Neuronal stem cell (in vitro differentiated cells): ENCODE measurements at regions not wholly inside any gene's neighbourhood (a gene's known extent, or its start where the extent isn't known, plus 50 kb on each side); places are given as distances from the start of the nearest gene placed in this dataset.

Source experiments
- DNase-seq: peaks from one replicate; pipeline ENCODE4 v3.0.0-alpha.2; 2013; ENCODE audit warnings: low spot score
- H2AFZ ChIP-seq: one replicate; pipeline ENCODE4 v1.6.1; 2013; ENCODE audit warnings: mild to moderate bottlenecking, low read length, inconsistent platforms
- H2AK5ac ChIP-seq: 2 replicates; pipeline ENCODE4 v1.6.1; 2013; ENCODE audit warnings: low read depth, mild to moderate bottlenecking, inconsistent platforms, low read length, moderate library complexity, mixed read lengths
- H2BK120ac ChIP-seq: 2 replicates; pipeline ENCODE4 v1.6.1; 2013; ENCODE audit warnings: low read depth, mild to moderate bottlenecking, inconsistent platforms, low read length, moderate library complexity, mixed read lengths
- H2BK12ac ChIP-seq: one replicate; pipeline ENCODE4 v1.6.1; 2013; ENCODE audit warnings: low read length, inconsistent platforms
- H2BK15ac ChIP-seq: 2 replicates; pipeline ENCODE4 v1.6.1; 2013; ENCODE audit warnings: mild to moderate bottlenecking, low read length, inconsistent platforms, mixed read lengths
- H2BK5ac ChIP-seq: one replicate; pipeline ENCODE4 v1.6.1; 2013; ENCODE audit warnings: inconsistent platforms, mild to moderate bottlenecking, low read length, moderate library complexity
- H3K14ac ChIP-seq: one replicate; pipeline ENCODE4 v1.6.1; 2013; ENCODE audit warnings: low read length, inconsistent platforms
- H3K18ac ChIP-seq: 2 replicates; pipeline ENCODE4 v1.6.1; 2013; ENCODE audit warnings: low read length, inconsistent platforms
- H3K23ac ChIP-seq: 2 replicates; pipeline ENCODE4 v1.6.1; 2013; ENCODE audit warnings: low read depth, mild to moderate bottlenecking, mixed read lengths, low read length, inconsistent platforms; ENCODE audit not compliant: poor library complexity
- H3K27ac ChIP-seq: replicated peaks from 3 replicates; pipeline ENCODE4 v1.5.1; 2013; ENCODE audit warnings: low read length, inconsistent platforms
- H3K27me3 ChIP-seq, 3 experiments: 2 replicates each; pipeline ENCODE4 v1.6.1; 2013; ENCODE audit warnings: low read length in 3 of 3, mild to moderate bottlenecking in 2 of 3, inconsistent platforms in 1 of 3, low read depth in 1 of 3, mixed read lengths in 1 of 3, moderate library complexity in 1 of 3; ENCODE audit not compliant: control insufficient read depth in 3 of 3, insufficient read depth in 3 of 3
- H3K36me3 ChIP-seq, 2 donors: replicated peaks in 1 of 2; 2 replicates each; pipeline ENCODE4 v1.6.1; 2013; ENCODE audit warnings: low read length in 2 of 2; ENCODE audit not compliant: control insufficient read depth in 2 of 2, insufficient read depth in 2 of 2
- H3K4ac ChIP-seq: 2 replicates; pipeline ENCODE4 v1.6.1; 2013; ENCODE audit warnings: inconsistent platforms, mild to moderate bottlenecking, low read length, moderate library complexity
- H3K4me1 ChIP-seq, 2 donors: 1 replicate in 1 of 2; 2 replicates in 1 of 2; pipeline ENCODE4 v1.6.1; 2013; ENCODE audit warnings: low read length in 2 of 2, low read depth in 1 of 2; ENCODE audit not compliant: control insufficient read depth in 2 of 2, insufficient read depth in 1 of 2
- H3K4me2 ChIP-seq: one replicate; pipeline ENCODE4 v1.6.1; 2013; ENCODE audit warnings: mild to moderate bottlenecking, low read length, inconsistent platforms; ENCODE audit not compliant: insufficient read depth, poor library complexity, severe bottlenecking
- H3K4me3 ChIP-seq, 2 donors: 2 replicates each; pipeline ENCODE4 v1.5.1; 2013; ENCODE audit warnings: low read length in 2 of 2, mild to moderate bottlenecking in 2 of 2, inconsistent platforms in 1 of 2, moderate library complexity in 1 of 2
- H3K79me1 ChIP-seq: one replicate; pipeline ENCODE4 v1.6.1; 2013; ENCODE audit warnings: low read depth, mild to moderate bottlenecking, inconsistent platforms, low read length, moderate library complexity
- H3K9ac ChIP-seq: one replicate; pipeline ENCODE4 v1.6.1; 2013; ENCODE audit warnings: mild to moderate bottlenecking, low read depth, low read length, inconsistent platforms; ENCODE audit not compliant: poor library complexity
- H3K9me3 ChIP-seq, 2 donors: replicated peaks in 1 of 2; 2 replicates each; pipeline versions ENCODE3 to v1.6.1; 2013; ENCODE audit warnings: low read length in 2 of 2, mild to moderate bottlenecking in 2 of 2, inconsistent platforms in 1 of 2, low read depth in 1 of 2, mixed read lengths in 1 of 2, moderate library complexity in 1 of 2; ENCODE audit not compliant: control insufficient read depth in 2 of 2, insufficient read depth in 1 of 2
- H4K8ac ChIP-seq: one replicate; pipeline ENCODE4 v1.6.1; 2013; ENCODE audit warnings: low read depth, mild to moderate bottlenecking, inconsistent platforms, low read length, moderate library complexity
- H4K91ac ChIP-seq: one replicate; pipeline ENCODE4 v1.6.1; 2013; ENCODE audit warnings: low read length, low read depth, mild to moderate bottlenecking, inconsistent platforms; ENCODE audit not compliant: poor library complexity
- WGBS, 2 donors: extraction: QIAGEN DNeasy Blood & Tissue Kit; methylation state at CpG; one replicate each; pipeline ENCODE4 v1.1.7; 2013; ENCODE audit warnings: missing lambda C conversion rate in 2 of 2, mixed read lengths in 1 of 2; ENCODE audit not compliant: insufficient read length in 2 of 2, insufficient replicate concordance in 1 of 2; ENCODE audit errors: extremely low coverage in 2 of 2; 5-methylcytosine and 5-hydroxymethylcytosine counted together

GRCh38 chr10:81036257-81036656 is 498.6 kb downstream of the SH2D4B start:
- Histone ChIP-seq H3K4me2 (no peak overlapping the region), H3K36me3 (no peaks in the 10 kb centered on the region), H2AK5ac (no peak overlapping the region), H3K79me1 (no peaks in the 10 kb centered on the region), H3K4me1 (no peaks in the 10 kb centered on the region), H3K18ac (no peak overlapping the region), H2BK120ac (no peak overlapping the region), H4K91ac (no peak overlapping the region), H3K27me3 (no peaks in the 10 kb centered on the region), H4K8ac (peak overlapping the region; percentile 24), H3K4me3 (peak overlapping the region in 1 of 2 donors; percentile 12), H2BK5ac (no peak overlapping the region), H3K23ac (no peak overlapping the region), H3K14ac (no peak overlapping the region), H3K9me3 (no peaks in the 10 kb centered on the region), H2BK15ac (no peak overlapping the region), H2BK12ac (no peak overlapping the region), H3K27ac (no peak overlapping the region), H3K9ac (no peak overlapping the region), H3K4ac (no peak overlapping the region), H2AFZ (no peak overlapping the region)
- WGBS, 2 donors, result no CpG with 5 or more reads among the region's 3 CpGs
- DNase-seq, result no peak

- H3K4me1 ChIP-seq, result no peaks in the 10 kb centered on the region
- H3K9ac ChIP-seq, result no peak overlapping the region
- no peak overlapping the region for H3K4me2 ChIP-seq
- H2BK120ac ChIP-seq, result no peak overlapping the region
- H2BK5ac ChIP-seq, result no peak overlapping the region
- H4K8ac ChIP-seq, result no peak overlapping the region
- no peak overlapping the region for H3K4ac ChIP-seq
- no peak overlapping the region for H3K4me3 ChIP-seq
- H3K23ac ChIP-seq, result no peak overlapping the region
- H4K91ac ChIP-seq, result no peak overlapping the region
- H3K18ac ChIP-seq, result no peak overlapping the region
- no peaks in the 10 kb centered on the region for H3K79me1 ChIP-seq
- no peak overlapping the region for H3K27ac ChIP-seq
- H2AK5ac ChIP-seq, result no peak overlapping the region
- H2BK12ac ChIP-seq, result no peak overlapping the region
- H3K36me3 ChIP-seq, result no peaks in the 10 kb centered on the region
- H3K9me3 ChIP-seq, result no peaks in the 10 kb centered on the region
- no peaks in the 10 kb centered on the region for H3K27me3 ChIP-seq
- no CpG with 5 or more reads among the region's 6 CpGs for WGBS, 2 donors
- no peak overlapping the region for H3K14ac ChIP-seq
- H2BK15ac ChIP-seq, result no peak overlapping the region
- H2AFZ ChIP-seq, result no peak overlapping the region
- no peak for DNase-seq
Observed at GRCh38 chr10:81040031-81040430, 502.3 kb downstream of the SH2D4B start.

- no peak overlapping the region for H3K18ac ChIP-seq
- H3K4me2 ChIP-seq, result no peak overlapping the region
- no peak overlapping the region for H4K91ac ChIP-seq
- no peak overlapping the region for H3K4ac ChIP-seq
- no peak overlapping the region for H3K9ac ChIP-seq
- H3K23ac ChIP-seq, result no peak overlapping the region
- no peaks in the 10 kb centered on the region for H3K79me1 ChIP-seq
- H3K27ac ChIP-seq, result no peak overlapping the region
- no peak overlapping the region for H2AFZ ChIP-seq
- H4K8ac ChIP-seq, result no peak overlapping the region
- no peak overlapping the region for H2BK5ac ChIP-seq
- no peak overlapping the region for H2BK120ac ChIP-seq
- H3K4me1 ChIP-seq, result no peaks in the 10 kb centered on the region
- H2BK12ac ChIP-seq, result no peak overlapping the region
- H3K4me3 ChIP-seq, result no peak overlapping the region
- H2AK5ac ChIP-seq, result no peak overlapping the region
- H3K36me3 ChIP-seq, result no peaks in the 10 kb centered on the region
- no peak overlapping the region for H2BK15ac ChIP-seq
- DNase-seq, result no peak
- no peak overlapping the region for H3K14ac ChIP-seq
- no peaks in the 10 kb centered on the region for H3K27me3 ChIP-seq
- WGBS, 2 donors, result no CpG with 5 or more reads among the region's 2 CpGs
- no peaks in the 10 kb centered on the region for H3K9me3 ChIP-seq
Observed at GRCh38 chr10:81040940-81041339, 503.2 kb downstream of the SH2D4B start.

- Histone ChIP-seq H2BK5ac (no peak overlapping the region), H3K14ac (no peak overlapping the region), H4K8ac (no peak overlapping the region), H2BK15ac (no peak overlapping the region), H4K91ac (no peak overlapping the region), H2AK5ac (no peak overlapping the region), H3K79me1 (no peaks in the 10 kb centered on the region), H3K9me3 (no peaks in the 10 kb centered on the region), H3K4me3 (no peak overlapping the region), H3K36me3 (no peaks in the 10 kb centered on the region), H3K18ac (no peak overlapping the region), H3K23ac (no peak overlapping the region), H3K27ac (no peak overlapping the region), H3K4me1 (no peaks in the 10 kb centered on the region), H3K9ac (no peak overlapping the region), H3K4ac (no peak overlapping the region), H2BK120ac (no peak overlapping the region), H2AFZ (no peak overlapping the region), H3K4me2 (no peak overlapping the region), H3K27me3 (no peaks in the 10 kb centered on the region), H2BK12ac (no peak overlapping the region)
- no CpG with 5 or more reads among the region's 2 CpGs for WGBS, 2 donors
- DNase-seq, result no peak
Observed at GRCh38 chr10:81042647-81043046, 504.9 kb downstream of the SH2D4B start.
